B cell (primary cell): ENCODE measurements at regions not wholly inside any gene's neighbourhood (a gene's known extent, or its start where the extent isn't known, plus 50 kb on each side); places are given as distances from the start of the nearest gene placed in this dataset.

Experiments used
- ATAC-seq: fragments of 200-7000 bp; cut with Tn5 transposase; one replicate; pipeline ENCODE4 v1.10.0; 2021; ENCODE audit warnings: low read depth, mild to moderate bottlenecking, moderate number of reproducible peaks, moderate library complexity
- CTCF ChIA-PET: fragments of 350-600 bp; sonication (Branson Sonifier 250); formaldehyde crosslinking; loops from one replicate; lab custom pipeline; 2021; ENCODE audit warnings: antibody characterized with exemption, inconsistent platforms; lab: Charles Lee
- POLR2A ChIA-PET: fragments of 350-600 bp; sonication (Branson Sonifier 250); formaldehyde crosslinking; loops from one replicate; lab custom pipeline; 2021; ENCODE audit warnings: antibody characterized with exemption; lab: Charles Lee
- DNase-seq: peaks from one replicate; pipeline ENCODE4 v3.0.0; 2013
- H2AFZ ChIP-seq: 2 replicates; pipeline ENCODE4 v1.6.1; 2012; ENCODE audit warnings: mild to moderate bottlenecking, low read depth, low read length; ENCODE audit not compliant: insufficient read depth, poor library complexity, severe bottlenecking
- H3K27ac ChIP-seq, 2 donors: 1 replicate in 1 of 2; 2 replicates in 1 of 2; pipeline ENCODE4 v1.5.1; 2012 to 2013; ENCODE audit warnings: low read length in 2 of 2, mild to moderate bottlenecking in 2 of 2, moderate library complexity in 1 of 2
- H3K27me3 ChIP-seq, 4 experiments: fragments of 200-600 bp in 1 of 4; sonication (generic) in 1 of 4; replicated peaks in 1 of 4; 1 replicate in 2 of 4; 2 replicates in 2 of 4; pipeline versions ENCODE4 v1.6.1 to v1.7.0; 2013 to 2016; ENCODE audit warnings: low read length in 3 of 4, mild to moderate bottlenecking in 2 of 4, mixed read lengths in 1 of 4, moderate library complexity in 1 of 4; ENCODE audit not compliant: insufficient read depth in 4 of 4, control insufficient read depth in 3 of 4; ENCODE audit errors: control extremely low read depth in 1 of 4
- H3K36me3 ChIP-seq, 2 experiments: replicated peaks in 1 of 2; 1 replicate in 1 of 2; 2 replicates in 1 of 2; pipeline versions ENCODE4 v1.6.1 to v1.7.1; 2013; ENCODE audit warnings: low read length in 1 of 2; ENCODE audit not compliant: insufficient read depth in 2 of 2, control insufficient read depth in 1 of 2; ENCODE audit errors: control extremely low read depth in 1 of 2, extremely low read depth in 1 of 2
- H3K4me1 ChIP-seq, 2 donors: fragments of 200-600 bp in 1 of 2; sonication (generic) in 1 of 2; 1 replicate in 1 of 2; 2 replicates in 1 of 2; pipeline versions ENCODE4 v1.5.1 to v1.6.1; 2013 to 2017; ENCODE audit warnings: low read length in 2 of 2; ENCODE audit not compliant: control insufficient read depth in 2 of 2, insufficient read depth in 2 of 2
- H3K4me2 ChIP-seq: replicated peaks from 2 replicates; pipeline ENCODE3; 2012; ENCODE audit warnings: mild to moderate bottlenecking, low read depth, low read length; ENCODE audit not compliant: poor library complexity, severe bottlenecking
- H3K4me3 ChIP-seq, 5 experiments: fragments of 200-600 bp in 1 of 5; sonication (generic) in 1 of 5; 1 replicate in 3 of 5; 2 replicates in 2 of 5; pipeline versions ENCODE4 v1.5.1 to v1.7.0; 2011 to 2016; ENCODE audit warnings: low read length in 4 of 5, mild to moderate bottlenecking in 4 of 5, low read depth in 2 of 5, control low read depth in 1 of 5, moderate library complexity in 1 of 5; ENCODE audit not compliant: insufficient read depth in 1 of 5; ENCODE audit errors: control extremely low read depth in 1 of 5, extremely low read depth in 1 of 5
- H3K79me2 ChIP-seq: fragments of 200-600 bp; sonication (generic); one replicate; pipeline ENCODE4 v1.6.0; 2016; ENCODE audit warnings: low read length; ENCODE audit not compliant: control insufficient read depth, insufficient read depth
- H3K9ac ChIP-seq: fragments of 200-600 bp; sonication (generic); 2 replicates; pipeline ENCODE4 v1.6.1; 2017; ENCODE audit warnings: mild to moderate bottlenecking, low read length, moderate library complexity
- H3K9me3 ChIP-seq, 3 donors: one replicate each; pipeline versions ENCODE4 v1.6.1 to v1.7.1; 2013; ENCODE audit warnings: low read length in 2 of 3; ENCODE audit not compliant: control insufficient read depth in 2 of 3, insufficient read depth in 1 of 3; ENCODE audit errors: control extremely low read depth in 1 of 3
- H4K20me1 ChIP-seq: 2 replicates; pipeline ENCODE4 v1.6.0; 2012; ENCODE audit warnings: mild to moderate bottlenecking, low read length; ENCODE audit not compliant: insufficient read depth, control insufficient read depth, poor library complexity, severe bottlenecking
- H3K27ac Mint-ChIP-seq: one replicate; pipeline ENCODE4 v1.8.0; 2021; ENCODE audit warnings: mixed read lengths
- H3K27me3 Mint-ChIP-seq: one replicate; pipeline ENCODE4 v1.8.0; 2021; ENCODE audit warnings: mixed read lengths
- H3K4me1 Mint-ChIP-seq: one replicate; pipeline ENCODE4 v1.8.0; 2021; ENCODE audit warnings: mixed read lengths
- H3K4me3 Mint-ChIP-seq: one replicate; pipeline ENCODE4 v1.8.0; 2021; ENCODE audit warnings: mixed read lengths
- H3K9me3 Mint-ChIP-seq: one replicate; pipeline ENCODE4 v1.8.0; 2022; ENCODE audit warnings: mixed read lengths; ENCODE audit not compliant: insufficient read depth
- EZH2 ChIP-seq: IDR thresholded peaks from 2 replicates; pipeline ENCODE4 v1.6.1; 2012; ENCODE audit warnings: borderline replicate concordance, low read depth, mild to moderate bottlenecking, moderate library complexity, low read length; ENCODE audit not compliant: insufficient read depth, poor library complexity, severe bottlenecking
- WGBS: methylation state at CpG from one replicate; pipeline ENCODE4 v1.1.5; 2013; ENCODE audit warnings: missing lambda C conversion rate; ENCODE audit not compliant: insufficient coverage; 5-methylcytosine and 5-hydroxymethylcytosine counted together
- intact Hi-C: fragments of 100-400 bp; cut with micrococcal nuclease; formaldehyde crosslinking; loops from one replicate; pipeline ENCODE4 v1.10.0; 2022
- TF ChIP-seq, protein P1 (sequence below): fragments of 200-600 bp; IDR thresholded peaks from one replicate; pipeline ENCODE4 v1.8.0; 2022; ENCODE audit warnings: antibody characterized with exemption, mild to moderate bottlenecking

DNA sequence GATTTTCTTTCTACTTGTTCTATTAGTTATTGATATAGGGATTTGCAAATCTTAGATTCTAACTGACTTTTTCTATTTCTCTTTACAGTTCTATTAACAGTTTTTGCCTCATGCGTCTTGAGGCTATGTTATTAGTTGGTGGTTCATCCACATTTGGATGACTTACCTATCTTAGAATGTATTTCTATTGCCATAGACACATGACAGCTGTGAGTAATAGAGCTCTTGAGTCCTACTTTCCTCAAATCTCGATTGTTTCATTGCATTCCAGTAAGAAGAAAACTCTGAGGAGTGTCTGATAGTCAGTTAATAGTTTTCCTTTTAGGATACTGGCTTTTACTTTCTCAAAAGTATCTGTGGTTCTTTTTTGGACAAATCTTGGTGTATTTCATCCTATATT, 241.4 kb upstream of the ZNF32 start:
- Mint-ChIP-seq H3K9me3 (no peaks in the 10 kb centered on the region), H3K4me3 (no peak overlapping the region), H3K4me1 (no peaks in the 10 kb centered on the region), H3K27ac (no peak overlapping the region), H3K27me3 (peaks cover 5% of the 10 kb centered on the region)
- CTCF ChIA-PET: no interaction called here
- no peak overlapping the region for H3K27ac ChIP-seq
- no peaks in the 10 kb centered on the region for H3K36me3 ChIP-seq
- intact Hi-C loops: no loop called here
- H3K9me3 ChIP-seq: no peaks in the 10 kb centered on the region
- no peaks in the 10 kb centered on the region for H4K20me1 ChIP-seq
- POLR2A ChIA-PET: no interaction called here
- DNase-seq (no peak), ATAC-seq (no peak)
- H3K4me2 ChIP-seq: no peak overlapping the region
- WGBS: no CpG with 5 or more reads among the region's 2 CpGs
- H3K79me2 ChIP-seq: no peaks in the 10 kb centered on the region
- no peaks in the 10 kb centered on the region for H3K27me3 ChIP-seq
- TF ChIP-seq EZH2: no peak
- TF ChIP-seq, protein P1, sequence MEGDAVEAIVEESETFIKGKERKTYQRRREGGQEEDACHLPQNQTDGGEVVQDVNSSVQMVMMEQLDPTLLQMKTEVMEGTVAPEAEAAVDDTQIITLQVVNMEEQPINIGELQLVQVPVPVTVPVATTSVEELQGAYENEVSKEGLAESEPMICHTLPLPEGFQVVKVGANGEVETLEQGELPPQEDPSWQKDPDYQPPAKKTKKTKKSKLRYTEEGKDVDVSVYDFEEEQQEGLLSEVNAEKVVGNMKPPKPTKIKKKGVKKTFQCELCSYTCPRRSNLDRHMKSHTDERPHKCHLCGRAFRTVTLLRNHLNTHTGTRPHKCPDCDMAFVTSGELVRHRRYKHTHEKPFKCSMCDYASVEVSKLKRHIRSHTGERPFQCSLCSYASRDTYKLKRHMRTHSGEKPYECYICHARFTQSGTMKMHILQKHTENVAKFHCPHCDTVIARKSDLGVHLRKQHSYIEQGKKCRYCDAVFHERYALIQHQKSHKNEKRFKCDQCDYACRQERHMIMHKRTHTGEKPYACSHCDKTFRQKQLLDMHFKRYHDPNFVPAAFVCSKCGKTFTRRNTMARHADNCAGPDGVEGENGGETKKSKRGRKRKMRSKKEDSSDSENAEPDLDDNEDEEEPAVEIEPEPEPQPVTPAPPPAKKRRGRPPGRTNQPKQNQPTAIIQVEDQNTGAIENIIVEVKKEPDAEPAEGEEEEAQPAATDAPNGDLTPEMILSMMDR: no peak
- no peaks in the 10 kb centered on the region for H3K4me1 ChIP-seq
- no peak overlapping the region for H3K4me3 ChIP-seq
- no peak overlapping the region for H3K9ac ChIP-seq
- H2AFZ ChIP-seq: no peak overlapping the region

- peaks cover 5% of the 10 kb centered on the region for H3K27me3 Mint-ChIP-seq
- no peak for DNase-seq
- WGBS: 60% methylated on average over 1 of the region's 3 CpGs
- no peak overlapping the region for H3K27ac ChIP-seq
- no peaks in the 10 kb centered on the region for H3K79me2 ChIP-seq
- H3K9me3 ChIP-seq: no peaks in the 10 kb centered on the region
- no peak overlapping the region for H3K4me3 Mint-ChIP-seq
- intact Hi-C loops: no loop called here
- H3K4me1 ChIP-seq: no peaks in the 10 kb centered on the region
- H3K27me3 ChIP-seq: no peaks in the 10 kb centered on the region
- no peak for ATAC-seq
- TF ChIP-seq EZH2: no peak
- TF ChIP-seq, protein P1: no peak
- CTCF ChIA-PET: no interaction called here
- H4K20me1 ChIP-seq: no peaks in the 10 kb centered on the region
- POLR2A ChIA-PET: no interaction called here
- H3K4me1 Mint-ChIP-seq: no peaks in the 10 kb centered on the region
- no peak overlapping the region for H3K27ac Mint-ChIP-seq
- H3K9me3 Mint-ChIP-seq: no peaks in the 10 kb centered on the region
- no peak overlapping the region for H2AFZ ChIP-seq
- no peaks in the 10 kb centered on the region for H3K36me3 ChIP-seq
- no peak overlapping the region for H3K4me3 ChIP-seq
- no peak overlapping the region for H3K4me2 ChIP-seq
- no peak overlapping the region for H3K9ac ChIP-seq
These were observed 239.9 kb upstream of the ZNF32 start for GRCh38 chr10:43888586-43888985.
